IgD-negative memory B cell (primary cell): ENCODE measurements at regions not wholly inside any gene's neighbourhood (a gene's known extent, or its start where the extent isn't known, plus 50 kb on each side); places are given as distances from the start of the nearest gene placed in this dataset.
A peak's percentile ranks its signal among the peaks of the same experiment; 100 is the strongest.

Experiments
- H3K27ac Mint-ChIP-seq, 3 donors: one replicate each; pipeline ENCODE4 v1.8.0; 2020 to 2022; ENCODE audit warnings: mild to moderate bottlenecking in 3 of 3, mixed read lengths in 3 of 3, moderate library complexity in 1 of 3
- H3K27me3 Mint-ChIP-seq: one replicate; pipeline ENCODE4 v1.8.0; 2021; ENCODE audit warnings: mixed read lengths
- H3K36me3 Mint-ChIP-seq: one replicate; pipeline ENCODE4 v1.8.0; 2020; ENCODE audit warnings: mild to moderate bottlenecking, mixed read lengths
- H3K4me1 Mint-ChIP-seq, 3 donors: one replicate each; pipeline ENCODE4 v1.8.0; 2020 to 2022; ENCODE audit warnings: mixed read lengths in 3 of 3, mild to moderate bottlenecking in 1 of 3
- H3K4me3 Mint-ChIP-seq, 4 donors: one replicate each; pipeline ENCODE4 v1.8.0; 2020 to 2022; ENCODE audit warnings: mild to moderate bottlenecking in 4 of 4, mixed read lengths in 4 of 4, moderate library complexity in 3 of 4
- H3K9me3 Mint-ChIP-seq, 3 donors: one replicate each; pipeline ENCODE4 v1.8.0; 2020 to 2021; ENCODE audit warnings: mixed read lengths in 3 of 3, mild to moderate bottlenecking in 1 of 3

DNA sequence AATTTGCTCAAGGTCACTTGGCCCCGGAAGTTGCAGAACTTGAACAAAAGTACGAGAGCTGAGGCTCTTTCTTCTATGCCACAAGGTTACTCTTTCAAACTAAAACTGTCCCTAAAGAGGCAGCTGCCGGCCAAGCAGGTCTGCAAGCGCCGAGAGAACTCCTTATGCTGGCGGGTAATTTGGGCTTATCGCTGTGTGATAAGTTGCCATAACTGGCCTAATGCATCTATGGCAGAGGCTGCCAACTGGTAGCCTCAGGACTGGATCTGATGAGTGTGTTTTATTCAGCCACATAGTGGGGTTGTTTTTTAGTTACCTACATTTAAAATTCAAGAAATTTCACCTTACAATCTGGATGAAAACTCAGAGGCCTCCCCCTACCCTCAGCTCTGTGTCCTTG lies 68.1 kb upstream of the SPOCK1 start:
- peaks cover 17% of the 10 kb centered on the region for H3K27me3 Mint-ChIP-seq
- peaks cover 0 to 3% (median 0%) of the 10 kb centered on the region in 3 donors for H3K4me1 Mint-ChIP-seq

GRCh38 chr5:137566780-137567179 lies 67.7 kb upstream of the SPOCK1 start:
- H3K27ac Mint-ChIP-seq: no peak overlapping the region
- H3K36me3 Mint-ChIP-seq: no peaks in the 10 kb centered on the region
- peaks cover 17% of the 10 kb centered on the region for H3K27me3 Mint-ChIP-seq
- H3K9me3 Mint-ChIP-seq: no peaks in the 10 kb centered on the region
- peaks cover 0 to 3% (median 0%) of the 10 kb centered on the region in 3 donors for H3K4me1 Mint-ChIP-seq
- H3K4me3 Mint-ChIP-seq: no peak overlapping the region

More for the DNA sequence above, 68.1 kb upstream of the SPOCK1 start:
- no peaks in the 10 kb centered on the region for H3K9me3 Mint-ChIP-seq
- H3K36me3 Mint-ChIP-seq: no peaks in the 10 kb centered on the region
- no peak overlapping the region for H3K4me3 Mint-ChIP-seq
- H3K27ac Mint-ChIP-seq: no peak overlapping the region

GRCh38 chr5:137566118-137566541 lies 67.0 kb upstream of the SPOCK1 start:
- Mint-ChIP-seq H3K27me3 (peaks cover 17% of the 10 kb centered on the region), H3K27ac (no peak overlapping the region), H3K36me3 (no peaks in the 10 kb centered on the region)

DNA sequence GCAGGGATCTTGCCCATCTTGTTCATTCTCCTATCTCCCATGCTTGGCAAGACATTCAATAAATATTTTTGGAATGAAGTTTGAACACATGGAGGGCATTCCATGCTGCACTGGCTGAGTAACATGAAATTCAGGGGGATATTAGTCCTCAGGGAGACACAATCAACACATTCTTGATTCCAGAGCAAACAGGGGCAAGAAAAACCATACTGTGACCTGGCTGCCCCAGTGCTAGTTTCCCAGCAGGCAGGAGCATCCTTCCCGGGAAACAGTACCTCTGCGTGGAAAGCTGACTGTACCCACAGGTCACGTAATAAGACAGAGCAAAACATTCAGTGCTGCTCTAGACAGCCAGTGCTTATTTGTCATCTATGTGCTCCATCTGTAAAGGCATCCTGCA lies 66.3 kb upstream of the SPOCK1 start:
- H3K36me3 Mint-ChIP-seq: no peaks in the 10 kb centered on the region
- no peaks in the 10 kb centered on the region for H3K9me3 Mint-ChIP-seq
- H3K4me1 Mint-ChIP-seq: peaks cover 0 to 3% (median 0%) of the 10 kb centered on the region in 3 donors
- H3K4me3 Mint-ChIP-seq: no peak overlapping the region
- no peak overlapping the region for H3K27ac Mint-ChIP-seq
- peaks cover 17% of the 10 kb centered on the region for H3K27me3 Mint-ChIP-seq

More at GRCh38 chr5:137566118-137566541, 67.0 kb upstream of the SPOCK1 start:
- no peak overlapping the region for H3K4me3 Mint-ChIP-seq
- peaks cover 0 to 3% (median 0%) of the 10 kb centered on the region in 3 donors for H3K4me1 Mint-ChIP-seq
- H3K9me3 Mint-ChIP-seq: no peaks in the 10 kb centered on the region

DNA sequence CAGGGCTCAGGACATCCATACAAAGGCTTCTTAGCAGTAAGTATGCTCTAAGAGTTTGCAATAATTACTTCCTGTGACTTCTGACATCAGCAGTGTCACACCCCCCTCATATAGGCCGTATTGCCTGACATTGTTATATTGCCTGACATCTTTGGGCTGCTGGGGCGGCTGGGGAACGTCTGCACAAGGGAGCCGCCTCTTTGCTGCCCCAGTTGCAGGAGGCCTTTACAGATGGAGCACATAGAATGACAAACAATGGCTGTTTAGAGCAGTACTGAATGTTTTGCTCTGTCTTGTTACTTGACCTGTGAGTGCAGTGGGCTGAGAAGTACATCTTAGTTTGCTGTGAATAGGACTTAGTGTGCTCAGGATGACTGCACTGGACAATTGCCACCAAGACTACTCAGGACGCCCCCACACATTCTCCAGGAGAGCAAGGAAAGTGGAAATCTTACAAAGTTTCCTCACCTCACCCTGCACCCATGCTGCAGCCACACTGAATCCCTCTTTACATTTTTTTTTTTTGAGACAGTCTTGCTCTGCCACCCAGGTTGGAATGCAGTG lies 65.4 kb upstream of the SPOCK1 start:
- Mint-ChIP-seq H3K27ac (peak overlapping the region in 1 of 3 donors; percentile 21), H3K36me3 (peaks cover 2% of the 10 kb centered on the region), H3K9me3 (peaks cover 0 to 1% (median 0%) of the 10 kb centered on the region in 3 donors), H3K4me3 (no peak overlapping the region), H3K27me3 (peaks cover 17% of the 10 kb centered on the region), H3K4me1 (peaks cover 0 to 3% (median 0%) of the 10 kb centered on the region in 3 donors)

DNA sequence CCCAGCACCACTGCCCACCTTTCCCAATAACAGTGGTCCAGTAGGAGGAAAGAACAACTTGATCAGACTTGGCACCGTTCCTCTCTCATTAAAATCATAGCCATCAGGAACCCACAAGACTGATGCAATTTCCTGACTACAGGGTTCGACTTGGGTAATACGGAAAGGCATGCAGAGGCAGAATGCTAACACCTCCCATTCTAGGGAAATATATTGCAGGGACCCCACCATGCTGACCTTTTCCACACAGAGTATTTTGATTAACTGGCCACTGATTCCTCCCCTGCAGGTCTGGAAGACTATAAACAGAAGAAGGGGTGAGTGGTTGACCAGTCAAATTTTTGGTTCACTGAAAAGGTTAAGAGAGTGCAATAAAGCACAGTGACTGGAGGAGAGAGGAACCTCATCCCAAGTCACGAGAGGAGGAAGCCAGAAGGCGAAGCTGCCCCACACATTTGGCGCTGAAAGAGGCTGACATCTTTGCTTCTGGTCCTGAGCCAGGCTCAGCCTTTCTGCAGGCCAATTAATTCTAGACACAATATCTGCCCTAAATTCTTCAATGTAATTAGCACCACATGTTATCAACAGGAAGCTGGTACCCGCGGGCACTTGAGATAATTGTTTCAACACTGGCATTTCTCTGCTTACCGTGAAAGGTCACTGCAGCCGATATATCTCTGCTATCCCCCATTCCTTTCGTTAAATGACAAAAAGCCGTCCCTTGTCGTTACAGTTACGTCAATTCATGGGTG lies 64.7 kb upstream of the SPOCK1 start:
- peaks cover 2% of the 10 kb centered on the region for H3K36me3 Mint-ChIP-seq
- no peak overlapping the region for H3K4me3 Mint-ChIP-seq
- H3K27me3 Mint-ChIP-seq: peaks cover 13% of the 10 kb centered on the region
- no peak overlapping the region for H3K27ac Mint-ChIP-seq
- peaks cover 0 to 3% (median 0%) of the 10 kb centered on the region in 3 donors for H3K4me1 Mint-ChIP-seq
- H3K9me3 Mint-ChIP-seq: peaks cover 0 to 5% (median 0%) of the 10 kb centered on the region in 3 donors

GRCh38 chr5:137563301-137563645 lies 64.1 kb upstream of the SPOCK1 start:
- H3K27me3 Mint-ChIP-seq: peaks cover 12% of the 10 kb centered on the region
- H3K27ac Mint-ChIP-seq: no peak overlapping the region

GRCh38 chr5:137561608-137562007 lies 62.5 kb upstream of the SPOCK1 start:
- Mint-ChIP-seq H3K4me1 (peaks cover 0 to 3% (median 0%) of the 10 kb centered on the region in 3 donors), H3K4me3 (no peak overlapping the region), H3K9me3 (peaks cover 0 to 5% (median 0%) of the 10 kb centered on the region in 3 donors), H3K36me3 (peaks cover 2% of the 10 kb centered on the region), H3K27ac (no peak overlapping the region), H3K27me3 (peaks cover 9% of the 10 kb centered on the region)

More at GRCh38 chr5:137563301-137563645, 64.1 kb upstream of the SPOCK1 start:
- Mint-ChIP-seq H3K4me1 (peaks cover 0 to 3% (median 0%) of the 10 kb centered on the region in 3 donors), H3K4me3 (no peak overlapping the region), H3K9me3 (peaks cover 0 to 5% (median 0%) of the 10 kb centered on the region in 3 donors), H3K36me3 (peaks cover 2% of the 10 kb centered on the region)

DNA sequence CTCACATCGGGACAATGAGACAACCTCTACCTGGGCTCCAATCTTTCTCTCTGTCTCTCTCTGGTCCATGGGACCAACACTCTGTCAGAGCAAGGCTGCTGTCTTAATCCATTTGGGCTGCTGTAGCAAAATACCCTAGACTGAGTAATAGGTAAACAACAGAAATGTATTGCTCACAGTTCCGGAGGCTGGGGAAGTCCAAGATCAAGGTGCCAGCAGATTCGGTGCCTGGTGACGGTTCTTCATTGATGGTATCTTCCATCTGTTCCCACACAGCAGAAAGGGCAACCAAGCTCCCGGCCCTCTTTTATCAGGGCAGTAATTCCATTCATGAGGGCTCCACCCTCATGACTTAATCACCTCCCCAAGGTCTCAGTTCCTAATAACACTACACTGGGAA lies 61.3 kb upstream of the SPOCK1 start:
- H3K36me3 Mint-ChIP-seq: peaks cover 2% of the 10 kb centered on the region
- H3K4me3 Mint-ChIP-seq: no peak overlapping the region
- no peak overlapping the region for H3K27ac Mint-ChIP-seq
- peaks cover 0 to 5% (median 2%) of the 10 kb centered on the region in 3 donors for H3K9me3 Mint-ChIP-seq
- H3K27me3 Mint-ChIP-seq: peaks cover 5% of the 10 kb centered on the region
- peaks cover 0 to 3% (median 0%) of the 10 kb centered on the region in 3 donors for H3K4me1 Mint-ChIP-seq
